OCI-LY1 (cell line): ENCODE measurements at regions not wholly inside any gene's neighbourhood (a gene's known extent, or its start where the extent isn't known, plus 50 kb on each side); places are given as distances from the start of the nearest gene placed in this dataset.

ENCODE experiments used
- CTCF ChIP-seq: fragments of 200-600 bp; sonication (generic), shearing (Covaris generic); IDR thresholded peaks from 2 replicates; pipeline ENCODE4 v1.5.1; 2017; ENCODE audit warnings: mild to moderate bottlenecking, antibody characterized with exemption, low read length, moderate library complexity, mixed read lengths
- EZH2 ChIP-seq: fragments of 200-600 bp; sonication (generic), shearing (Covaris generic); IDR thresholded peaks from 2 replicates; pipeline ENCODE4 v1.8.0; 2017; ENCODE audit warnings: borderline replicate concordance, mixed run types, mild to moderate bottlenecking, antibody characterized with exemption, low read length, moderate library complexity, mixed read lengths

- TF ChIP-seq CTCF, result no peak
- no peak for TF ChIP-seq EZH2
These were observed 93.2 kb upstream of the XPO1 start for GRCh38 chr2:61631321-61631720.
